ENCODE measurements at regions not wholly inside any gene's neighbourhood (a gene's known extent, or its start where the extent isn't known, plus 50 kb on each side); places are given as distances from the start of the nearest gene placed in this dataset.

DNA sequence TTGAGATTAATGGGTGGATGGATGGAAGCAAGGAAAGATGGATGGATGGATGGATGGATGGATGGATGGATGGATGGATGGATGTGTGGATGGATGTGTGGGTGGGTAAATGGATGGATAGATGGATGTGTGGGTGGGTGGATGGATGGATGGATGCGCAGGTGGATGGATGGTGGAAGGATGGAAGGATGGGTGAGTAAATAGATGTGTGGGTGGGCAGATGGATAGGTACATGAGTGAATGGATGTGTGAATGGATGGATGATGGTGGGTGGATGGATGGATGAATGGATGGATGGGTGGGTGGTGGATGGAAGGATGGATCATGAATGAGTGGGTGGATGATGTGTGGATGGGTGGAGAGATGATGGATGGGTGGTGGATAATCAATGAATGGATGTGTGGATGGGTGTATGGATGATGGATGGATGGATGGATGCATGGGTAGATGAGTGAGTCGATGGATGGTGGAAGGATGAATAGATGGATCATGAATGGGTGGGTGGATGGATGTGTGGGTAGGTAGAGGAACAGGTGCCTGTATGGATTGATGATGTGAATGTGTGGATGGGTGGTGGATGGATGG lies 375.2 kb downstream of the BRD1 start (continued):
- TF ChIP-seq, protein P1, sequence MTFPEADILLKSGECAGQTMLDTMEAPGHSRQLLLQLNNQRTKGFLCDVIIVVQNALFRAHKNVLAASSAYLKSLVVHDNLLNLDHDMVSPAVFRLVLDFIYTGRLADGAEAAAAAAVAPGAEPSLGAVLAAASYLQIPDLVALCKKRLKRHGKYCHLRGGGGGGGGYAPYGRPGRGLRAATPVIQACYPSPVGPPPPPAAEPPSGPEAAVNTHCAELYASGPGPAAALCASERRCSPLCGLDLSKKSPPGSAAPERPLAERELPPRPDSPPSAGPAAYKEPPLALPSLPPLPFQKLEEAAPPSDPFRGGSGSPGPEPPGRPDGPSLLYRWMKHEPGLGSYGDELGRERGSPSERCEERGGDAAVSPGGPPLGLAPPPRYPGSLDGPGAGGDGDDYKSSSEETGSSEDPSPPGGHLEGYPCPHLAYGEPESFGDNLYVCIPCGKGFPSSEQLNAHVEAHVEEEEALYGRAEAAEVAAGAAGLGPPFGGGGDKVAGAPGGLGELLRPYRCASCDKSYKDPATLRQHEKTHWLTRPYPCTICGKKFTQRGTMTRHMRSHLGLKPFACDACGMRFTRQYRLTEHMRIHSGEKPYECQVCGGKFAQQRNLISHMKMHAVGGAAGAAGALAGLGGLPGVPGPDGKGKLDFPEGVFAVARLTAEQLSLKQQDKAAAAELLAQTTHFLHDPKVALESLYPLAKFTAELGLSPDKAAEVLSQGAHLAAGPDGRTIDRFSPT (tag by site-specific recombination; IDR thresholded peaks at IDR 0.05): no peak
- no peak for TF ChIP-seq TRIM28 (IDR thresholded peaks at IDR 0.05; ENCODE audit: borderline replicate concordance, low read length)
- TF ChIP-seq ZNF311 (tag by site-specific recombination; IDR thresholded peaks at IDR 0.05; ENCODE audit: borderline replicate concordance): no peak
- no peak for TF ChIP-seq SALL2 (tag by site-specific recombination; IDR thresholded peaks at IDR 0.05; ENCODE audit: borderline replicate concordance)
- TF ChIP-seq ZNF114 (tag by site-specific recombination; IDR thresholded peaks at IDR 0.05): no peak
- TF ChIP-seq, protein P2, sequence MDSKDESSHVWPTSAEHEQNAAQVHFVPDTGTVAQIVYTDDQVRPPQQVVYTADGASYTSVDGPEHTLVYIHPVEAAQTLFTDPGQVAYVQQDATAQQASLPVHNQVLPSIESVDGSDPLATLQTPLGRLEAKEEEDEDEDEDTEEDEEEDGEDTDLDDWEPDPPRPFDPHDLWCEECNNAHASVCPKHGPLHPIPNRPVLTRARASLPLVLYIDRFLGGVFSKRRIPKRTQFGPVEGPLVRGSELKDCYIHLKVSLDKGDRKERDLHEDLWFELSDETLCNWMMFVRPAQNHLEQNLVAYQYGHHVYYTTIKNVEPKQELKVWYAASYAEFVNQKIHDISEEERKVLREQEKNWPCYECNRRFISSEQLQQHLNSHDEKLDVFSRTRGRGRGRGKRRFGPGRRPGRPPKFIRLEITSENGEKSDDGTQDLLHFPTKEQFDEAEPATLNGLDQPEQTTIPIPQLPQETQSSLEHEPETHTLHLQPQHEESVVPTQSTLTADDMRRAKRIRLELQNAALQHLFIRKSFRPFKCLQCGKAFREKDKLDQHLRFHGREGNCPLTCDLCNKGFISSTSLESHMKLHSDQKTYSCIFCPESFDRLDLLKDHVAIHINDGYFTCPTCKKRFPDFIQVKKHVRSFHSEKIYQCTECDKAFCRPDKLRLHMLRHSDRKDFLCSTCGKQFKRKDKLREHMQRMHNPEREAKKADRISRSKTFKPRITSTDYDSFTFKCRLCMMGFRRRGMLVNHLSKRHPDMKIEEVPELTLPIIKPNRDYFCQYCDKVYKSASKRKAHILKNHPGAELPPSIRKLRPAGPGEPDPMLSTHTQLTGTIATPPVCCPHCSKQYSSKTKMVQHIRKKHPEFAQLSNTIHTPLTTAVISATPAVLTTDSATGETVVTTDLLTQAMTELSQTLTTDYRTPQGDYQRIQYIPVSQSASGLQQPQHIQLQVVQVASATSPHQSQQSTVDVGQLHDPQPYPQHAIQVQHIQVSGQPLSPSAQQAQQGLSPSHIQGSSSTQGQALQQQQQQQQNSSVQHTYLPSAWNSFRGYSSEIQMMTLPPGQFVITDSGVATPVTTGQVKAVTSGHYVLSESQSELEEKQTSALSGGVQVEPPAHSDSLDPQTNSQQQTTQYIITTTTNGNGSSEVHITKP (tag by site-specific recombination; IDR thresholded peaks at IDR 0.05): no peak
- no peak for TF ChIP-seq BCL11A (tag by site-specific recombination; IDR thresholded peaks at IDR 0.05; ENCODE audit: low read depth)
- peak; percentile 93 for TF ChIP-seq EGR2 (tag by site-specific recombination; IDR thresholded peaks at IDR 0.05; ENCODE audit: low read depth)
- no peak for TF ChIP-seq WT1 (tag by site-specific recombination; IDR thresholded peaks at IDR 0.05)
- no peak for TF ChIP-seq ZNF292 (tag by site-specific recombination; IDR thresholded peaks at IDR 0.05; ENCODE audit: borderline replicate concordance, low read depth)
- TF ChIP-seq ZNF837 (tag by site-specific recombination; IDR thresholded peaks at IDR 0.05): no peak
- no peak for TF ChIP-seq ZFP3 (tag by site-specific recombination; IDR thresholded peaks at IDR 0.05; ENCODE audit: low read depth)
- no peak for TF ChIP-seq ZNF239 (tag by site-specific recombination; IDR thresholded peaks at IDR 0.05)
- 0 out of 2 replicates have a peak, but pooled peaks have one; percentile 19 for TF ChIP-seq YY2 (tag by site-specific recombination; IDR thresholded peaks at IDR 0.05)
- TF ChIP-seq ZBTB17 (tag by site-specific recombination; IDR thresholded peaks at IDR 0.05): peak; percentile 92
- TF ChIP-seq, protein P3, sequence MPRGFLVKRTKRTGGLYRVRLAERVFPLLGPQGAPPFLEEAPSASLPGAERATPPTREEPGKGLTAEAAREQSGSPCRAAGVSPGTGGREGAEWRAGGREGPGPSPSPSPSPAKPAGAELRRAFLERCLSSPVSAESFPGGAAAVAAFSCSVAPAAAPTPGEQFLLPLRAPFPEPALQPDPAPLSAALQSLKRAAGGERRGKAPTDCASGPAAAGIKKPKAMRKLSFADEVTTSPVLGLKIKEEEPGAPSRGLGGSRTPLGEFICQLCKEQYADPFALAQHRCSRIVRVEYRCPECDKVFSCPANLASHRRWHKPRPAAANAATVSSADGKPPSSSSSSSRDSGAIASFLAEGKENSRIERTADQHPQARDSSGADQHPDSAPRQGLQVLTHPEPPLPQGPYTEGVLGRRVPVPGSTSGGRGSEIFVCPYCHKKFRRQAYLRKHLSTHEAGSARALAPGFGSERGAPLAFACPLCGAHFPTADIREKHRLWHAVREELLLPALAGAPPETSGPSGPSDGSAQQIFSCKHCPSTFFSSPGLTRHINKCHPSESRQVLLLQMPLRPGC (tag by site-specific recombination; IDR thresholded peaks at IDR 0.05): no peak
- TF ChIP-seq ZNF777 (tag by site-specific recombination; IDR thresholded peaks at IDR 0.05; ENCODE audit: borderline replicate concordance): peak; percentile 34; the same call in 1 of the 2 replicates
- TF ChIP-seq, protein P4, sequence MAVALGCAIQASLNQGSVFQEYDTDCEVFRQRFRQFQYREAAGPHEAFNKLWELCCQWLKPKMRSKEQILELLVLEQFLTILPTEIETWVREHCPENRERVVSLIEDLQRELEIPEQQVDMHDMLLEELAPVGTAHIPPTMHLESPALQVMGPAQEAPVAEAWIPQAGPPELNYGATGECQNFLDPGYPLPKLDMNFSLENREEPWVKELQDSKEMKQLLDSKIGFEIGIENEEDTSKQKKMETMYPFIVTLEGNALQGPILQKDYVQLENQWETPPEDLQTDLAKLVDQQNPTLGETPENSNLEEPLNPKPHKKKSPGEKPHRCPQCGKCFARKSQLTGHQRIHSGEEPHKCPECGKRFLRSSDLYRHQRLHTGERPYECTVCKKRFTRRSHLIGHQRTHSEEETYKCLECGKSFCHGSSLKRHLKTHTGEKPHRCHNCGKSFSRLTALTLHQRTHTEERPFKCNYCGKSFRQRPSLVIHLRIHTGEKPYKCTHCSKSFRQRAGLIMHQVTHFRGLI (tag by site-specific recombination; IDR thresholded peaks at IDR 0.05): no peak
- TF ChIP-seq ZEB2 (tag by site-specific recombination; IDR thresholded peaks at IDR 0.05): no peak
- no peak for TF ChIP-seq ZNF549 (tag by site-specific recombination; IDR thresholded peaks at IDR 0.05)
- TF ChIP-seq ZFHX2 (tag by site-specific recombination; conservative IDR thresholded peaks at IDR 0.05): peak; percentile 73
- TF ChIP-seq, protein P5, sequence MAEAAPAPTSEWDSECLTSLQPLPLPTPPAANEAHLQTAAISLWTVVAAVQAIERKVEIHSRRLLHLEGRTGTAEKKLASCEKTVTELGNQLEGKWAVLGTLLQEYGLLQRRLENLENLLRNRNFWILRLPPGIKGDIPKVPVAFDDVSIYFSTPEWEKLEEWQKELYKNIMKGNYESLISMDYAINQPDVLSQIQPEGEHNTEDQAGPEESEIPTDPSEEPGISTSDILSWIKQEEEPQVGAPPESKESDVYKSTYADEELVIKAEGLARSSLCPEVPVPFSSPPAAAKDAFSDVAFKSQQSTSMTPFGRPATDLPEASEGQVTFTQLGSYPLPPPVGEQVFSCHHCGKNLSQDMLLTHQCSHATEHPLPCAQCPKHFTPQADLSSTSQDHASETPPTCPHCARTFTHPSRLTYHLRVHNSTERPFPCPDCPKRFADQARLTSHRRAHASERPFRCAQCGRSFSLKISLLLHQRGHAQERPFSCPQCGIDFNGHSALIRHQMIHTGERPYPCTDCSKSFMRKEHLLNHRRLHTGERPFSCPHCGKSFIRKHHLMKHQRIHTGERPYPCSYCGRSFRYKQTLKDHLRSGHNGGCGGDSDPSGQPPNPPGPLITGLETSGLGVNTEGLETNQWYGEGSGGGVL (tag by site-specific recombination; IDR thresholded peaks at IDR 0.05): no peak
- no peak for TF ChIP-seq ZNF133 (tag by site-specific recombination; IDR thresholded peaks at IDR 0.05)
- no peak for TF ChIP-seq ZNF658 (tag by site-specific recombination; IDR thresholded peaks at IDR 0.05)
